D721Med (cell line): ENCODE measurements at regions not wholly inside any gene's neighbourhood (a gene's known extent, or its start where the extent isn't known, plus 50 kb on each side); places are given as distances from the start of the nearest gene placed in this dataset.

Experiments
- DNase-seq: peaks from one replicate; pipeline ENCODE4 v3.0.0; 2011; ENCODE audit warnings: low spot score; ENCODE audit not compliant: insufficient read length
- FAIRE-seq: peaks from 2 replicates; lab custom pipeline; 2011; peaks lifted over from hg19 to GRCh38; lab: Jason Lieb, UNC
- CTCF ChIP-seq: IDR thresholded peaks from 2 replicates; pipeline ENCODE4 v1.5.1; 2012; ENCODE audit warnings: mild to moderate bottlenecking, control low read depth; ENCODE audit not compliant: insufficient read depth; ENCODE audit errors: missing control alignments

GRCh38 chr2:242011167-242011513, 141.6 kb downstream of the RTP5 start:
- DNase-seq, result no peak
- TF ChIP-seq CTCF, result no peak
- no peak for FAIRE-seq

GRCh38 chr2:242011516-242011915, 142.0 kb downstream of the RTP5 start:
- no peak for TF ChIP-seq CTCF
- DNase-seq, result no peak
- no peak for FAIRE-seq

- no peak for TF ChIP-seq CTCF
- FAIRE-seq (no peak), DNase-seq (no peak)
Observed at GRCh38 chr2:242011991-242012764, 142.6 kb downstream of the RTP5 start.

- FAIRE-seq (no peak), DNase-seq (no peak)
- TF ChIP-seq CTCF, result no peak
Observed at GRCh38 chr2:242012956-242013764, 143.6 kb downstream of the RTP5 start.

- DNase-seq (no peak), FAIRE-seq (no peak)
- TF ChIP-seq CTCF, result no peak
Observed at GRCh38 chr2:242013771-242014170, 144.2 kb downstream of the RTP5 start.

GRCh38 chr2:242015108-242016065, 145.9 kb downstream of the RTP5 start:
- DNase-seq, result no peak
- TF ChIP-seq CTCF, result no peak
- FAIRE-seq, result no peak
